Body of pancreas (tissue), 4 donors: ENCODE measurements at regions not wholly inside any gene's neighbourhood (a gene's known extent, or its start where the extent isn't known, plus 50 kb on each side); places are given as distances from the start of the nearest gene placed in this dataset.

Experiments
- POLR2A ChIP-seq, 3 donors: fragments of 450-650 bp; IDR thresholded peaks; one replicate each; pipeline ENCODE4 v1.6.1; 2016; ENCODE audit warnings: antibody characterized with exemption in 3 of 3, mild to moderate bottlenecking in 2 of 3
- TF ChIP-seq, protein P1 (sequence below), 7 experiments: fragments of 450-650 bp in 4 of 7; fragments of 200-600 bp in 3 of 7; sonication (generic) in 3 of 7; IDR thresholded peaks; one replicate each; pipeline ENCODE4 v1.5.1; 2016 to 2019; ENCODE audit warnings: antibody characterized with exemption in 7 of 7

DNA sequence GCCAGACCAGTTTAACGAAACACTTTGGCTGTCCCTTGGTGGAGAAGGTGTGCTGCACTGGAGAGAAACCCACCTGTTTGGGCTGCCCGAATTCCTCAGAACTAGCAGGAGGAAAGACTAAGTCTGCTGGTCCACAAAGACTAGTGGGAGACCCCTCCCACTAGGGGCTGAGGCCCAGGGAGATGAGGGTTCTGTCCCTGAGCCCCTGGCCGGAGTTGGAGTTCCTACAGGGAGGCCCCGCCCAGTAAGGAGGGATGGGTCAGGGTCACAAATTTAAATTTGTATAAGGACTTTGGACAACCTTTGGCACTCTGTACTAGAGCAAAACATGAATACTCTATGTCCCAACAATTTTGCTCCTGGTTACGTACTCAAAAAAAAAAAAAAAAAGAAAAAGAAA, 200.8 kb upstream of the C11orf87 start:
- TF ChIP-seq, protein P1, sequence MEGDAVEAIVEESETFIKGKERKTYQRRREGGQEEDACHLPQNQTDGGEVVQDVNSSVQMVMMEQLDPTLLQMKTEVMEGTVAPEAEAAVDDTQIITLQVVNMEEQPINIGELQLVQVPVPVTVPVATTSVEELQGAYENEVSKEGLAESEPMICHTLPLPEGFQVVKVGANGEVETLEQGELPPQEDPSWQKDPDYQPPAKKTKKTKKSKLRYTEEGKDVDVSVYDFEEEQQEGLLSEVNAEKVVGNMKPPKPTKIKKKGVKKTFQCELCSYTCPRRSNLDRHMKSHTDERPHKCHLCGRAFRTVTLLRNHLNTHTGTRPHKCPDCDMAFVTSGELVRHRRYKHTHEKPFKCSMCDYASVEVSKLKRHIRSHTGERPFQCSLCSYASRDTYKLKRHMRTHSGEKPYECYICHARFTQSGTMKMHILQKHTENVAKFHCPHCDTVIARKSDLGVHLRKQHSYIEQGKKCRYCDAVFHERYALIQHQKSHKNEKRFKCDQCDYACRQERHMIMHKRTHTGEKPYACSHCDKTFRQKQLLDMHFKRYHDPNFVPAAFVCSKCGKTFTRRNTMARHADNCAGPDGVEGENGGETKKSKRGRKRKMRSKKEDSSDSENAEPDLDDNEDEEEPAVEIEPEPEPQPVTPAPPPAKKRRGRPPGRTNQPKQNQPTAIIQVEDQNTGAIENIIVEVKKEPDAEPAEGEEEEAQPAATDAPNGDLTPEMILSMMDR (IDR thresholded peaks at IDR 0.05): no peak
- TF ChIP-seq POLR2A (IDR thresholded peaks at IDR 0.05): no peak
